GM23338 (cell line): ENCODE measurements at regions not wholly inside any gene's neighbourhood (a gene's known extent, or its start where the extent isn't known, plus 50 kb on each side); places are given as distances from the start of the nearest gene placed in this dataset.

Source experiments
- POLR2AphosphoS5 ChIP-seq: IDR thresholded peaks from 2 replicates; pipeline ENCODE4 v1.6.1; 2016; ENCODE audit warnings: antibody characterized with exemption, low read depth
- STAT1 ChIP-seq: IDR thresholded peaks from one replicate; pipeline ENCODE4 v1.6.1; 2016; ENCODE audit warnings: antibody characterized with exemption; ENCODE audit not compliant: unreplicated experiment
- ZNF114 ChIP-seq: fragments of 250-450 bp; sonication (Bioruptor Pico); IDR thresholded peaks from 2 replicates; pipeline ENCODE4 v1.5.0; 2020; ENCODE audit warnings: mild to moderate bottlenecking, moderate library complexity
- TF ChIP-seq, protein P1 (sequence below), 2 experiments: fragments of 200-600 bp in 1 of 2; sonication (generic) in 1 of 2; conservative IDR thresholded peaks; 2 replicates each; pipeline versions ENCODE4 v1.5.1 to v1.6.1; 2016 to 2017; ENCODE audit warnings: antibody characterized with exemption in 2 of 2, low read depth in 2 of 2, mild to moderate bottlenecking in 2 of 2, moderate library complexity in 1 of 2

DNA sequence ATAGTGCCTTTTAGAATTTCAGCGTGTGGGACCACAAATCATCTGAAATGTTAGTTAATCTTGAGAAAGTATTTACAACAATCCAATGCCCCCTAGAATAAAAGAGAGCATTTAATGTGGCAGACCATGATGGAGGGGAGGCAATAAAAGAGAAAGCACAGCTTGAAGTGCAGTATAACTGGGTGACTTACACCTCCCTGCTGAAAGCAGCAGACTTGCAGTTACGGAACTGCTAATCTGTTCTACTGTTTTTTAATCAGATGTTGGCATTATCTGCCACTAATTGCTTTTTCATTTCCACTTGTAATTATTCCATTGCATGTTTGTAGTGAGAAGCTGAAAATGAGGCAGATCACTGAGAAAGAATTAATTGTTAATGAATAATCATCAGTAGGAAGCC lies 130.5 kb upstream of the ITGA4 start:
- TF ChIP-seq, protein P1, sequence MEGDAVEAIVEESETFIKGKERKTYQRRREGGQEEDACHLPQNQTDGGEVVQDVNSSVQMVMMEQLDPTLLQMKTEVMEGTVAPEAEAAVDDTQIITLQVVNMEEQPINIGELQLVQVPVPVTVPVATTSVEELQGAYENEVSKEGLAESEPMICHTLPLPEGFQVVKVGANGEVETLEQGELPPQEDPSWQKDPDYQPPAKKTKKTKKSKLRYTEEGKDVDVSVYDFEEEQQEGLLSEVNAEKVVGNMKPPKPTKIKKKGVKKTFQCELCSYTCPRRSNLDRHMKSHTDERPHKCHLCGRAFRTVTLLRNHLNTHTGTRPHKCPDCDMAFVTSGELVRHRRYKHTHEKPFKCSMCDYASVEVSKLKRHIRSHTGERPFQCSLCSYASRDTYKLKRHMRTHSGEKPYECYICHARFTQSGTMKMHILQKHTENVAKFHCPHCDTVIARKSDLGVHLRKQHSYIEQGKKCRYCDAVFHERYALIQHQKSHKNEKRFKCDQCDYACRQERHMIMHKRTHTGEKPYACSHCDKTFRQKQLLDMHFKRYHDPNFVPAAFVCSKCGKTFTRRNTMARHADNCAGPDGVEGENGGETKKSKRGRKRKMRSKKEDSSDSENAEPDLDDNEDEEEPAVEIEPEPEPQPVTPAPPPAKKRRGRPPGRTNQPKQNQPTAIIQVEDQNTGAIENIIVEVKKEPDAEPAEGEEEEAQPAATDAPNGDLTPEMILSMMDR (conservative IDR thresholded peaks at IDR 0.05; ENCODE audit: low read depth in 2 of 2), result no peak
- no peak for TF ChIP-seq POLR2AphosphoS5
- TF ChIP-seq ZNF114 (CRISPR knock-in tag), result no peak
- TF ChIP-seq STAT1, result no peak
